HG02973 (cell line): ENCODE measurements at regions not wholly inside any gene's neighbourhood (a gene's known extent, or its start where the extent isn't known, plus 50 kb on each side); places are given as distances from the start of the nearest gene placed in this dataset.

ENCODE experiments used
- ATAC-seq: cut with Tn5 transposase; IDR thresholded peaks from one replicate; pipeline ENCODE4 v1.9.1; 2021; ENCODE audit warnings: moderate library complexity; ENCODE audit not compliant: unreplicated experiment

GRCh38 chr1:58312971-58313563 is 233.5 kb downstream of the OMA1 start:
- ATAC-seq = no peak

DNA sequence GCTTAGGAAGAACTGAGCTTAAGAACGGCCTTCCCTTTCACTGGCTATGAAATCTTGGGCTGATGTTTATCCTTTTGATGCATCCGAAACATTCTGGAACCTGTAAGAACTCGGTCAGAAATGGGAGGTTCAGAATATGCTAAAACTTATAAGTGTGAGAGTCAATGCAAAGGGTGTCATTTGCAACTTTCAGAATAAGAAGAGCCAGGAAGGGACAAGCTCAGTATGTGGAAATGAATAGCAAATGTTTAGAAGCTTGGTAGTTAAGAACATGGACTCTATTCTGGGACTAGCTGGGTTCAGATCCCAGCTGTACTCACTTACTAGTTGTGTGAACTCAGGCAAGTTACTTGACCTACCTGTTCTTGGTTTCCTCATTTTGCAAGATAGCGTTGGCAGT is 234.1 kb downstream of the OMA1 start:
- ATAC-seq = no peak

DNA sequence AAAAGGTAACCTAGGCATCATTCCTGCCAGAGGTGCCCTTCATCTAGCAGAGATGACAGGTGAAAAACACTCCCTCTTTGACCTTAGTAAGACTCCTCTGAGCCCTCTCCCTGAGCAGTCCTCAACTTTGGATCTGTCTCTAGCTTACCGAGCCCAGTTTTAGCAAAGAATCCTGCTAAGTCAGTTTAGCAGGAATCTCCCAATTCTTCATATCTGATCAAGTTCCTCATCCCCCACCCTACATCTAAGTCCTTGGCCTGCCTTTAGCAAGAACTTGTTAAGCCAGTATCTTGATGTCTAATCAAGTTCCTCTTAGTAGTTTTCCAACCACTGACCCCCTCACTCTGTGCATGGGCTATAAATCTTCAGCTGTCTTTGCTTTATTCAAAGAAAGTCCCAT is 235.6 kb downstream of the OMA1 start:
- ATAC-seq = no peak

GRCh38 chr1:58310469-58310868 is 236.1 kb downstream of the OMA1 start:
- no peak for ATAC-seq

GRCh38 chr1:58308206-58308605 is 238.3 kb downstream of the OMA1 start:
- no peak for ATAC-seq

- no peak for ATAC-seq
Observed at GRCh38 chr1:58307431-58307830, 239.1 kb downstream of the OMA1 start.

GRCh38 chr1:58305622-58306021 is 240.9 kb downstream of the OMA1 start:
- no peak for ATAC-seq

DNA sequence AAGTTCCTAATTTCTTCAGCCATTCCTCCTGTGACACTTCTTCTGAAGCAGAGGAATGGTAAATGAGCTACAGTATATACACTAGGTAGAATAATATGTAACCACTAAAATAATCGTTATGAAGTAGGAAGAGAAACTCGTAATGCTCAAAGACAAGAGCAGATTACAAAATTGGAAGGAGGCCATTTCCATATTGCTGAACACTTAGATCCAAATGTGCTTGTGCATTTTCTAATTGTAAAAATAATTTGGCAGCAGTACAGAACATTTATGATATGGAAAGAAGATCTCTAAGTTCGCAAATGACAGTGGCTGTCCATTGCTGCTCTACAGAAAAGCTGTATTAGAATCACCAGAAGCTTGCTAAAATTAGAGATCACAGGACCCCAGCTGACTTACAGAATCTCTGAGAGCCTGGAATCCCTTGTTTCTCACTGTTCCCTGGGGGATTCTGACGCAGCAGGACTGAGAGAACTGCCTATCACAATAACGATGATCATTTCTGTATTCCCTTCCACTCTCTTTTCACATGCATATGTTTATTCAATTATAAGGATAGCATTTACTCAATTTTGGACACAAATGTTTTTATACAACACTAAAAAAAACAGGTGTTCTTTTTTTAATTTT is 242.1 kb downstream of the OMA1 start:
- no peak for ATAC-seq

DNA sequence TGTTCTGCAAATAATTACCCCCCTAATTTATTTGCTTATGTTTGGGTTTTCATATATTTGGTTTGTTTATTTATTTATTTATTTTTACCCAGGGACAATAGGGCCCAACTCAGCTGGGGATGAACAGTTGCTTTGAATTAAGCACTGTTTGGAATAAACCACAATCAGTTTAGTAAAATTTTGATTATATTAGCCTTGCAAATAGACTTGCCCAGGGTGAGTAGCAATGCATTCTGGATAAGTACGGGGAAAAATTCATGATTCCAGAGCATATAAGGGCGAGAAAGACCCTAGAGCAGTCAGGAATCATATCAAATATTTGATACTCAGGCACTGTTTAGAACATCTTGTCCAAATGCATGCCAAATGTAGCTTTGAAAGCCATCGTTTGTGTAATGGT is 242.7 kb downstream of the OMA1 start:
- no peak for ATAC-seq

DNA sequence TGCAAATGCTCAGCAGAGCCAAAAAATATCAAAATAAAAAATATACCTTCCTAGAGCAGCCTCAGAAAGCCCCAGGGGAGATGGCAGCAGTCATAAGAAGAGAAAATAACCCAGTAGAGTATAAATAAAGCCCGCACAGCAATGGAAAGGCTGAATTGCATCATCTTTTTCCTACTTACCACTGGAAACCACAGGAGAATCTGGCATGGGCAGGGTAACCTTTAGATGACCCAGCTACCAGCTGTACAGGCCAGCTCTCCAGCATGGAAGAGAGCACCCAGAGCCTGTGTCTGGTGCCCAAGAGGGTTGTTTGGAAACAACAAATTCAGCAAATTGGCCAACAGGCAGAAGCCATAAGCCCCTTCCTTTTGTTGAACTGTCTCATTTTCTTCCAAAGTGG is 253.1 kb downstream of the OMA1 start:
- no peak for ATAC-seq

- no peak for ATAC-seq
Observed at GRCh38 chr1:58290685-58291372, 255.7 kb downstream of the OMA1 start.

GRCh38 chr1:58288624-58289142 is 257.8 kb downstream of the OMA1 start:
- no peak for ATAC-seq

GRCh38 chr1:58287894-58288623 is 258.5 kb downstream of the OMA1 start:
- no peak for ATAC-seq

DNA sequence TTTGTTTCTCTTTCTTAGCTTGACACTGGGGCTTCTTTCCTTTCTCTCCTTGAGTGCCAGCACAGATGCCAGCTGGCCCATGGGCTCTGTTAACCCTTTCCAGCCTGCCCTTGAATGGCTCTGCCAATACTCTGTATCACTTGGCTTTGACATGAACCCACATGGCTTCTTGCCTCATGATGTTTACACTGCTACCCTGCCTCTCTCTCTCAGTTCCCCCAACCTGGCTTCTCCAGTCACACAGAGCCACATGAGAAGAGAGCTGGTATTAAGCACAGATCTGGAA is 262.4 kb downstream of the OMA1 start:
- ATAC-seq = no peak

DNA sequence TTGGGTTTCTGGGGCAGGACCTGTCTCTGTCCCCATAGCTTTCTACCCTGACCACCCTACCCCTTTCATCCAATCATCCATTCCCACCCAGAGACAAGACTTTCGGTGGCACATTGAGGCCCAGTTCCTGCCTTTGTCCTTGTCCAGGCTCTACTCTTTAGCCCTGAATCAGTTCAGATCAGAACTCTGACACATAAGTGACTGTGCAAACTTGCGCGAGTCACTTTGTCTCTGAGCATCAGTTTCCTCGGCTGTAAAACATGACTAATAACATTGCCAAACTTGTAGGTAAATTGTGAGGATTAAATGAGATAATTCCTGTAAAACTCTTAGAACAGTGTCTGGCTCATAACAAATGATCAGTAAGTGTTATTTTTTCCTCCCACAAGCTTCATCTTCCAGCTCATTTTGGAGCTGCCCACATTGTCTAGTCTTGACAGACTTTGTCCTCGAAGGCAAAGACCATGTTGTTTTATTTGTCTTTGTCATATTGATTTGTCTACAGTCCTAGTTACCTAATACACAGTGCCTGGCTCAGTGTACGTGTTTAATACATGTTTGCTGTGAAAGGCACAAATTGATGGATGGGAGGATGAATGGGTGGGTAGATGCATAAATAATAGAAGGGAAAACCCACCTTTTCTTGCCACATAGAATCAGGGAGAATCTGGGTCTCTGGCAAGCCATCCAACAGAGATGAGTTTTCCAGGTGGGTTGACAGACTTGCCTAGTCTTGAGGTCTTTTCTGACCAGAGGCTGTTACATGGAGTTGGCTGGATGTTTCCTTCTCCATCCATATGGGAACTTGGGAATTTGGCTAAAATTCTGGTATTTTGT is 262.9 kb downstream of the OMA1 start:
- ATAC-seq = no peak

DNA sequence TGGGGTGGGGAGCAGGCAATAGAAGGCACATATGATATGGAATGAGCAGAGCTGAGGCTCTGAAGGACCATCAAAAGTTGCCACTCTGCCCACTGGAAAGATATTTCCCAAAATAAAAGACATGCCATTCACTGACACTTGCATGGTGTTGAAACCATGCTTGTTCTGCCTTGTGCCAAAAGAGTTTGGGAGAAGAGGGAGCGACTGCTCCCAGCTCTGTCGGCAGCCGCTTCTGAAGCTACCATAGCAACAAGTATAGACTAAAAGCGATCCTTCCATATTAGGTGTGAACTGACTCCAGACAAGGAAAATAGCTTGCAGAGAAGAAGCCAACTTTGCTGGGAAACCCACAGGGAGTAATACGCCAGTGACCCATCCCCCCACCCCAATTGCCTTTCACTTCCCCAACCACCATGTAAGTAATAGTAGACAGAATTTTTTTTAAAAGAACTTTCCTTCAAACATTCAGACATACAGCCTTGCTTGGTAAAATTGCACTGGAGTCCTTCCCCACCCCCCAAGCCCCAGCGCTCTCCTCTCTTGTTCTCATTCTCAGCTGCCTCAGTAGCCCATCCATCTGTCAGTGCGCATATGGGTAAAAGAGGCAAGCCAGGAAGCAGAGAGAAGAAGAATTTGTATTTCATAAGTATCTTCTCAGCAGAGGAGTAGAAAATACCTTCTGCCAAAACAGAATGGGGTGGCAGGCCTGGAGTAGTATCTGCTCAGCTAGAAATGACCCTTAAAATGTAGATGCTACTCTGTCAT is 263.7 kb downstream of the OMA1 start:
- ATAC-seq = no peak

DNA sequence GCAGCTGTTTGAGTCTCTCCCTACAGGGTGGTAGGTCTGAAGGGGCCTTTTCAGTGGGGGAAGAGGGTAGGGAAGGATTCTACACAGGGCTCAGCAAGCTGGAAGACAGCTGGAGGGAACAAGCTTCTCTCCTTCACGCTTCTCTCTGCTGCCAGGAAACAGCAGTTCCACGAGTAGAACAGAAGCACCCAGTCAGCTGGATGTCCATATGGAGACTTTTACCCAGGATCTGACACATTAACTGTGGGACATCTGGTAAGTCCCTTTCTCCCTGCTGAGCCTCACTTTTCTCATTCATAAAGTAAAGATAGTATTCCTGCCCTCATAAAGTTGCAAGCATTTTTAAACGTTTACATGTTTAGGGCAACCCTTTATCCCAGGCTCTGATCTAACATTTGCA is 280.3 kb downstream of the OMA1 start:
- ATAC-seq = no peak

GRCh38 chr1:58264462-58264861 is 282.1 kb downstream of the OMA1 start:
- no peak for ATAC-seq

DNA sequence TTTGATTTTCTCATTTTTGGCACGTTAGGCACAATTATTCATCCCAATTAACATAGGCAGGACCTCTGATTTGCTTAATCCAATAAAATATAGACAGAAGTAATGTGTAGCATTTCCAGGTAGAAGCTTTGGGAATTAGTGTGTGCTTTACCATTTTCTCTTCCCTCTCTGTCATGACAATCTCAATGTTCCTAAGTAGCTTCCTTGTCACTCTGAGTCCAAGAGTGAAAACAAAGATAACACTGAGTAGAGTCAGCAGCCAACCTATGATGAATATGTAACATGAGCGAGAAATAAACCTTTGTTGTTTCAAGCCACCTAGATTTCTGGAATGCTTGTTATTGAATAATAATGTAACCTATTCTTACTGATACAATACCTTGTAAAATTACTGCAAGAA is 283.8 kb downstream of the OMA1 start:
- no peak for ATAC-seq

GRCh38 chr1:58258082-58258481 is 288.4 kb downstream of the OMA1 start:
- no peak for ATAC-seq
